NCI-H128 (cell line): ENCODE measurements at regions not wholly inside any gene's neighbourhood (a gene's known extent, or its start where the extent isn't known, plus 50 kb on each side); places are given as distances from the start of the nearest gene placed in this dataset.

Experiments used
- DNase-seq: peaks from one replicate; lab custom pipeline; 2025; ENCODE audit not compliant: unreplicated experiment; lab: John Stamatoyannopoulos, UW

DNA sequence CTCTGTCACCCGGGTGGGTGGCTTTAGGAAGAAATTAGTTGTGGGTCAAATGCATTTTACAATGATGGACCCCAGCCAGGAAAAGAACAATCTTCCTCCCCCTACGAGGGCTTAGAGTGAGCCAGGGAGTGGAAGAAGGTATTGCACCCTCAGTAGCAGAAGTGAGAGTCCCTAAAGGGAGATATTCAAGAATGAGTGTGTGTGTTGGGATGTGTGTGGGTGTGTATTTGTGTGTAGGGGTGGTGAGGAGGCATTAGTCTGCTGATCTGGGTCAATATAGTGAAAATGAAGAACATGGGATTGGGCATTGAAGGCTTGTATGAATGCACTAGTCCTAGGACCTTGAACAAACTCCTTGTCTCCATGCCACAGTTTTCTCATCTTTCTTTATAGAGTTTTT is 85.2 kb upstream of the RUNX1 start:
- DNase-seq: no peak

DNA sequence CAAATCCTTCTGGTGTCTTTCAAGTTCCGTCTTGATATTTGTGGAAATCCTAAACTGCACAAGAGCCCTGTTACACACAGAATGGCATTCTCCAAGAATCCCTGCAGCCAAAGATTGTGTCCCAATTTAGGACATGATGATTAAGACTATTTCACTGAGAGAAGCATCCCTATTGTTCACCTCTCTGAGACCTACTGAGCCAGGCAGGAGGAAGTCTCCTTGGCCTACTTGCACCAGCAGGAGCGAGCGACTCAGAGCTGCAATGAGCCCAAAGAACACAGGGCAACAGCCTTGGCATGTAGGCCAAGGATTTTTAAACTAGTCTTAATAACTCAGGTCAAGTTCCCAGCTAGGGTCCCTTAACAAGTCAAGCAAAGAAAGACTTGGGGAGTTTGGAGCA is 79.4 kb upstream of the RUNX1 start:
- no peak for DNase-seq

DNA sequence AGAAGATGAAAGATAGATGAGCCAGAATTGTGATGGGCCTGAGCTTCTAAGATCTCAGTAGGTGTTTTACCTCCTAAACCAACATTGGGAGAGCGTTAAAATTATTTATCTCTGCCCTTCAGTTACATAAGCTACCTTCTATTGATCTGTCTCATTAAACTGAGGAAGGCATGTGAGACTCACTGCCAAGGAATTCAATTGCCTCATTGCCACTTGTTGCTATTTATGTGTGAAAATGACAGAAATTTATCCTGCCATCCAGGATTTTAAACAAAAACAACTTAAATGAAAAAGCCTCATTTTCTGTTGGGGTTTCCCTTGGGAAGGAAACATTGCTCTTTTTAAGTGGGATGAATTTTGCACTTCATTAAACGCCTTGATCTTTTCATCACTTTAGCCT is 78.7 kb upstream of the RUNX1 start:
- no peak for DNase-seq

DNA sequence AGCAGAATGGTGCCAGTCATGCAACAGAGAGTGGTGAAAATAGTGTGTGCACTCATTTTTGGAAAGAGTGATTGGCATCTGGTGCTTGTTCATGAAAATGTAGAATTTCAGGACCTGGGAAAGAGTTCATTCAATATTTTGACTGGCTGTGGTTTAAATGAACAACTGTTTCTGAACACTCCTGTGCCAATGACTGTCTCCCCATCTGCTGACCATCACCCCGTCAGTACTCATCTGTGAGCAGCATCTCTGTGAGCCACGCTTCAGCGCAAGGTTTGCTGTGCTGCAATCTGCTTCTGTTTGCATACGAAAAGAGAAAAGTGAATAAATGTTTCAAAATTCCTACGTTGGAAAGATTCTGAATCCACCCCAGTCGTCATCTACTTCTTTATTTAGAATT is 77.9 kb upstream of the RUNX1 start:
- DNase-seq: no peak

DNA sequence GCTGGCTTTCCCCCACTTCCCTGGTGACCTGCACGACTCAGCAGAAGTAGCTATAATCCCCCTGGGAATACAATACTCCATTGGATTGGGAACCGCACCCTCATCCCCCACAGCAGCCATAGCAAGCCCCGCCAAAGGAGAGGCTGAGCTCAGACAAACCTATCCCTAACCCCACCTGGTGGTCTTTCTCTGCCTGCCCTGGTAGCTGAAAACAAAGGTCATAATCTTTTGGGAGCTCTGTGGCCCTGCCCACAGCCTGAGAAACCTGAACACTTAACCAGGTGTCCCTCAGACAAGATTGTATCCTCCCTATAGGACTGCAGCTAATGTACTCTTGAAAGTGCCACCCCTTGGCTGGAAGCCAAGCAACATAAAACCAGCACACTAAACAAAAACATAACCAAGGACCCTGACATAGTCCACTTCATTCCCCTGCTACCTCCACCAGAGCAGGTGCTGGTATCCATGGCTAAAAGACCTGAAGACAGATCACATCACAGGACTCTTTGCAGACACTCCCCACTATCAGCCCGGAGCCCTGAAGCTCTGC is 71.6 kb upstream of the RUNX1 start:
- peak; percentile 49 for DNase-seq

DNA sequence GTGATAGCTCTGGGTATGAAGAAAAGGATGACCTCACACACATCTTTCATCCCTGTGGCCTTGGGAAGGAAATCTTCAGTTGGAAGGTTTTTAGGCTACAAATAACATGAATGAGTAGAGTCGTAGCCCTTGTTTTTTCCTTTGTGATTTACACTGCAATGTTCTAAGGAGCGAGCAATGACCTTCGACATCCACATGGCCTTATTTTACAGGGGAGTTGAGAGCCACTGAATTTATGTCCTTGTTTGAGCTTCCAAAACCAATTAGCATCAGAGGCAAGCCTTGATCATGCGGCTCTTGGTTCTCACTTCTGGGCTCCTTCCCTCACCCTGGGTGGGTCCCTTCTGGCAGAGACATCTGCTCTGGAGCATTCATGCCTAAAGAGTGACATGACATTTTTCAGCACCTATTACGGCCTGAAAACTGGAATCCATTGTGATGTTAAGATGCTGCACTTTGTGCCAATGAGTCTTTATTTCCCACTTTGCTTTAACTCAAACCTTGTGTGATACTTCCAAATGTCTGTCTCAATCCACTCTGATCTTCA is 70.5 kb upstream of the RUNX1 start:
- DNase-seq: no peak

DNA sequence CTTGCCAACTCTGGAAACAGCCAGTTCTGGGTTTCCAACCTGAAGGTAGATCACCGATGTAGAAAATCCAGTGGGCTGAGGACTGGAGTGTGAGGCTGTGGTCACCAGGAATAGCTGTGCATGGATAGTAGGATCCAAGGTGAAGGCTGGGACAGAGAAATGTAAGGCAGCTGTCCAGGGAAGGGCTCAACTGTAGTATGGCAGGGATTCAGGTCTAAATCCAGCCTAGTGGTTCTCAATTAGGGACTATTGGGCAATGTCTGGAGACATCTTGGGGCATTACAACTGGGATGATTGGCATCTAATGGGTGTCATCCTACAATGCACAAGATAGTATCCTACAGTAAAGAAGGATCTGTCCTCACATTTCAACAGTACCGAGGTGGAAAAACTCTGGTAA is 67.7 kb upstream of the RUNX1 start:
- no peak for DNase-seq

DNA sequence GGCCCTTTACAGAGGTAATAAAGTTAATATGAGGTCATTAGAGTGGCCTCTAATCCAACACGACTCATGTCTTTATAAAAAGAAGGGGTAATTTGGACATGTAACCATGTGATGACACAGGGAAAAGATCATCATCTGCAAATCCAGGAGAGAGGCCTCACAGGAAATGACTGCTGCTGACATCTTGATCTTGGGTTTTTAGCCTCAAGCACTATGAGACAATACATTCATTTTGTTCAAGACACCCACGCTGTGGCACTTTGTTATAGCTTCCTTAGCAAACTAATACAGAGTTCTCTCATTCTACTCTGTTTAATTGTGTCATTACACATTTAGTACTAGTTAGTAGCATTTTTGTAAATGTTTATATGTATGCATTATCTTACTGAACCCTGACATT is 64.0 kb upstream of the RUNX1 start:
- no peak for DNase-seq

DNA sequence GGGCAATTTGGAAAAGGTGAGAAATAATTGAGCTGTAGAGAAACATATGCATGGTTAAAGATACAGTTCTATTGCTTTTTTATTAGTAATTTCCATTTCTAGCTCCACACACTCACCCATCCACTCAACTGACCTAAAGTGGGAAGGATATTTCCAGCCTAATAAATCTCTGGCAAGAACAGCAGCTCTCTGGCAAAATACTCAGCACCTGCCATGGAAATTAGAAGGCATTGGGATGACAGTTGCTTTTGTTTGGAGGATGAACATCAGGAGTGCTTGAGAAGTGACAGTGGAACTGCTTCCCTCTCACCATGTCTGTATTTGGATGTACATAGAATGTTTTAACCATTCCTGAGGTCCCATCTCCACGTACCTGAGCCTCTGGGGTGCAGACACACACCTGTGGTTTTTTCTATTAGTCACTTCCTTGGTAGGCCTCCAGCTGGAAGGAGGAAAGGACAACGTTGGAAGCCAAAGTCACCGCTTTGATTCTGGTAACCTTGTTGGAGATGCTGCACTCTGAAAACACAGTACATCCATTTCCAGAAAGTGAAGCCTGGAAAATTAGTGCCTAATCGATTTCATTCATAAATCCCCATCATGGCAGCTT is 62.3 kb upstream of the RUNX1 start:
- DNase-seq: no peak

DNA sequence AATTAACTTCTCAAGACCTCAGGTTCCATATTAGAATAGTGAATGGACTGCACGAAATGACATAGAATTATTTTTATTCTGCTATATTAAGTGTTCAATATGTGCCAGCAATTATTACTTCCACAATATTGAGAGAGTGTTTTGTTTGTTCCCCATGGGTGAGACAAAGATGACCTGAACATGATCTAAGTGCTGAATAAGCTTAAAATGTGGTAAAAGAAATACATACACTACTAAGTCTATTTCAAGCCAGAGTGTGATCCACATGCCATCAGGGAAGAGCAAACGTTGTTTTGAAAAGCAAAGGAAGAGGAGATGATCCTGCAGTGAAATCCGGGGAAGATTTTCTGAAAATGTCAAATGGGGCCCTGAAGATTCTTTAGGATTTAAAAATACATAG is 59.8 kb upstream of the RUNX1 start:
- no peak for DNase-seq

DNA sequence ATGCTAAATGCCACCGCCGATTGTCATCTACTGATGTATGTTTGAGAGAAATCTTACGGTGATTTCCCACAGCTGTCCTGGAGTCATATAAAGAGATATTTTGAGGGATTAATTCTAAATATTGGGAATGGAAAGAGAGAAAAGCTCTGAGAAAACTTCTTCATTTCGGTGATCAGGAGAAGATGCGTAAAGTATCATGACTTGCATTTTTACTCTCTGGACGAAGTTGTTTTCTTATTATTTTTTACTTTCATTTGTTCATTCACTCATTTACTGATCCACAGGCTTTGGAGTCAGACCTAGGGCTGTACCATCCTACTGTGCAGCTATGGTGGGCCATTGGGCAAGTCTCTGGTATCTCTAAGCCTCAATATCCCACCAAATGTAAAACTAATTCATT is 58.4 kb upstream of the RUNX1 start:
- no peak for DNase-seq

DNA sequence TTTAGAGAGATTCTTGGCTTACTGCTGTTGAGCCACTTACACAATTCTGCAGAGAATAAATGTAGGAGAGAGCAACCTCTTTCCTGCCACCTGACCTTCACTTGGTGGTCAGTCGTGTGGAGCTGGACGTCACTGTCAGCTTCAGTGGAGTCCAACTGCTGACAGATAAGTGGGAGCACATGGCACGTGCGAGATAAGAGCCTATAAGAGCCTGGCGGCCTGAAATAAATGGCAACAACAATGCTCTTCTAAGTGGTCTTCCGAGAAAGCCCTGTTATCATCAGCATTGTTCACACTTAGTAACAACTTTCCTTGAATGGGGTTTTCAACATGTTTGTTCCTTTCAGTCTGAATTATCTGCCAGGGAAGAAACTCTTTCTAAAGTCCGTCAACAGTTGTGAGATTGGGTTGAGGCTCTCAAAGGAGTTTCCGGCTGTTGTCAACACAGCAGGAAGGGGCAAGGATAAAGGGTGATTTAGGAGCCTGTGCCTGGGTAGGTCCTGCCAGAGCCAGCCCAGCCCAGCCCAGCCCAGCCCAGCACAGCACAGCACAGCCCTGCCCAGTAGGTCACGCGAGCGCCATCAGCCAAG is 57.2 kb upstream of the RUNX1 start:
- DNase-seq: no peak

DNA sequence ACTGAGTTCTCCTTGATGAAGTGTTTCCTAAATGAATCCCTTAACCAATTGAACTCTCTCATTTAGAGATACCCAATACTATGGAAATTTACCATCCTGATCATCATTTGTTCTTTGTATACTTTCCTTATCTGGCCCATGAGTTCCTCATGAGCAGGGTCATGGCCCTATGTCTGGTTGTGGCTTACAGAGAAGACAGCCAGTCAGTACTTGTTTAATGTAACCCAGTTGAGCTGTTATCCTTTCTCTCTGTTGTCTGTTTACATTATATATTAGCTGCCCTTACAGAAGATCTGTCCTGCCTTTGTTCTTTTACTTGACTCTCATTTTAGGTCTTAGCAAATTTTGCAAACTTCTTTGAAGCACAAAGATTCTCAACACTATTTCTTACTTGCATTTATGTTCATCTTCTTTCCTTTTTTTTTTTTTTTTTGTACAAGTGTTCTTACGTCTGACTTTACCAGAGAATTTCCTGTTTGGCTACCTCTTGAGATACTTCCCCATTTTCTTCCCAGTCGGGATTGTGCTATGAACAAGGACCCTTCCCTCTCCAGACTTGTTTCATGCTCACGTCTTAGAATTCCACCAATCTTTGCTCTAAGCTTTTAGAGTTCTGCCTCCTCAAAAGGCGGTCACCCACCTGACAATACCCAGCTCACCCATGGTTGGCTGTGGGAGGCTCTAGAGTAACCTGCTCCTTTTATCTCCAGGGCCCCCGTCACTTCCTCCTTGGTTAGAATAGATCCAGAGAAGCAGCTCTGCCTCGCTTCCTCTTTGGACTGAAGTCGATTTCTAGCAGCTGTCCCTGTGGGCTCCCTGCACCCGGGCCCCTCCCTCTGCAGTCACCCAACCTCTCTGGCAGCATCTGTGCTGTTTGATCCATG is 53.6 kb upstream of the RUNX1 start:
- DNase-seq: no peak

DNA sequence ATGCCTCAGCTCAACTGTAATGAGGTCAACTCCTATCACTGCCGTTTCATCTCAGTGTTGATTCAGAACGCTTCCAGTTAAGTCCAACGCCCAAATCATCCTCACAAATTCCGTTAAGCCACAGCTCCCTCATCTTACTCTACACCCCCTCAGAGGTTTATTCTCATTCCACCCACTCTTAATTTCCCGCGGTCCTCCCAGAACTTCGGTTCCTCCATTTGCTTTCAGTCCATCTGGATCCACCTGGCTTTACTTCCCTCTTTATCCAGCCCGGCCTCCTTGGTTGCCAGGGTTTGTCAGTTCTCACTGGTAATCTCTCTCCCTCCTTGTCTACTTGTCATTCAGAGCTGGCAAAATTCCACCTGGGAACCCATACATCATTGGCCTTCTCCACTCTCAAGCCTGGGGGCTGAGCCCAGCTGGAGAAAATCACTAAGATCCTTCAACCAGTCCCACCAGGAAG is 51.3 kb upstream of the RUNX1 start:
- DNase-seq: no peak

DNA sequence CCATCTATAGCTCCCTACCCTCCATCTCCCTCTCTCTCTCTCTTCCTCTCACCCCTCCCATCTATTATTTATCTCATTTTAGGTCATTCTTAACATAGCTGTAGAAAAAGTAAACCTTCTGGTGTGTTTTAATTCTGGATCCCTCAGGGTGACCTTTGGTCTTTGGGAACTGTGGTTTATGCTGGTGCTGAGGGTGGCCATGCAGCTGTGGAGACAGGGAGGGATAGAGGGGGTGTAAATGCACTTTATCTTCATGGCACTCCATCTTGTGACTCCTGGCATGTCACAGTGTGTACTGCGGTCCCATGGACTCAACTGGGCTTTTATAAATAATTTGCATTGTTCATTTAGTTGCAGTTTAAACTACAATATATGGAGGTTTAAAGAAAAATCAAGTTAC is 50.2 kb upstream of the RUNX1 start:
- DNase-seq: no peak
